ENCODE measurements at regions not wholly inside any gene's neighbourhood (a gene's known extent, or its start where the extent isn't known, plus 50 kb on each side); places are given as distances from the start of the nearest gene placed in this dataset.

- no peak for TF ChIP-seq CTCF (IDR thresholded peaks at IDR 0.05; ENCODE audit: low read depth, low read length, poor library complexity, severe bottlenecking)
- TF ChIP-seq EZH2phosphoT487 (IDR thresholded peaks at IDR 0.05; ENCODE audit: borderline replicate concordance, low read length) = no peak
These were observed 988.5 kb downstream of the CDH18 start for GRCh38 chr5:18999478-18999877.
